ENCODE measurements at regions not wholly inside any gene's neighbourhood (a gene's known extent, or its start where the extent isn't known, plus 50 kb on each side); places are given as distances from the start of the nearest gene placed in this dataset.

GRCh38 chr5:17127743-17128231, 89.6 kb upstream of the BASP1 start:
- TF ChIP-seq POLR2A (IDR thresholded peaks at IDR 0.05; ENCODE audit: low read length) (no peak), GATA1 (IDR thresholded peaks at IDR 0.05; ENCODE audit: low read depth, low read length) (no peak)

Data from erythroblast (primary cell).